Upper lobe of right lung (tissue), 1 donor: ENCODE measurements at regions not wholly inside any gene's neighbourhood (a gene's known extent, or its start where the extent isn't known, plus 50 kb on each side); places are given as distances from the start of the nearest gene placed in this dataset.

ENCODE experiments used
- ATAC-seq: fragments of 200-7000 bp; cut with Tn5 transposase; one replicate; pipeline ENCODE4 v1.9.1; 2020; ENCODE audit warnings: mild to moderate bottlenecking, moderate library complexity
- DNase-seq: peaks from one replicate; pipeline ENCODE4 v3.0.0-alpha.2; 2020
- H3K27ac ChIP-seq: fragments of 200-600 bp; one replicate; pipeline ENCODE4 v1.8.0; 2022
- H3K27me3 ChIP-seq: fragments of 200-600 bp; one replicate; pipeline ENCODE4 v1.8.0; 2022; ENCODE audit warnings: mild to moderate bottlenecking
- H3K36me3 ChIP-seq: fragments of 200-600 bp; one replicate; pipeline ENCODE4 v1.8.0; 2022
- H3K4me1 ChIP-seq: fragments of 200-600 bp; one replicate; pipeline ENCODE4 v1.8.0; 2022
- H3K4me3 ChIP-seq: fragments of 200-600 bp; one replicate; pipeline ENCODE4 v1.8.0; 2022; ENCODE audit warnings: mild to moderate bottlenecking
- H3K9me3 ChIP-seq: fragments of 200-600 bp; one replicate; pipeline ENCODE4 v1.8.0; 2022
- intact Hi-C: fragments of 100-400 bp; cut with DNase I; formaldehyde crosslinking; loops from one replicate; pipeline ENCODE4 v1.11.0; 2022
- TF ChIP-seq, protein P1 (sequence below): fragments of 200-600 bp; IDR thresholded peaks from one replicate; pipeline ENCODE4 v1.8.0; 2022; ENCODE audit warnings: antibody characterized with exemption
- donor health status: DM: no; HTN: yes; CAD: no; lungs with severe emphysema.

GRCh38 chr4:126779436-126780166 lies 853.2 kb upstream of the INTU start:
- Histone ChIP-seq H3K4me3 (no peak overlapping the region), H3K36me3 (no peaks in the 10 kb centered on the region), H3K27me3 (no peaks in the 10 kb centered on the region), H3K9me3 (no peaks in the 10 kb centered on the region), H3K4me1 (no peaks in the 10 kb centered on the region), H3K27ac (no peak overlapping the region)
- intact Hi-C loops, result no loop called here
- DNase-seq (no peak), ATAC-seq (no peak)
- TF ChIP-seq, protein P1, sequence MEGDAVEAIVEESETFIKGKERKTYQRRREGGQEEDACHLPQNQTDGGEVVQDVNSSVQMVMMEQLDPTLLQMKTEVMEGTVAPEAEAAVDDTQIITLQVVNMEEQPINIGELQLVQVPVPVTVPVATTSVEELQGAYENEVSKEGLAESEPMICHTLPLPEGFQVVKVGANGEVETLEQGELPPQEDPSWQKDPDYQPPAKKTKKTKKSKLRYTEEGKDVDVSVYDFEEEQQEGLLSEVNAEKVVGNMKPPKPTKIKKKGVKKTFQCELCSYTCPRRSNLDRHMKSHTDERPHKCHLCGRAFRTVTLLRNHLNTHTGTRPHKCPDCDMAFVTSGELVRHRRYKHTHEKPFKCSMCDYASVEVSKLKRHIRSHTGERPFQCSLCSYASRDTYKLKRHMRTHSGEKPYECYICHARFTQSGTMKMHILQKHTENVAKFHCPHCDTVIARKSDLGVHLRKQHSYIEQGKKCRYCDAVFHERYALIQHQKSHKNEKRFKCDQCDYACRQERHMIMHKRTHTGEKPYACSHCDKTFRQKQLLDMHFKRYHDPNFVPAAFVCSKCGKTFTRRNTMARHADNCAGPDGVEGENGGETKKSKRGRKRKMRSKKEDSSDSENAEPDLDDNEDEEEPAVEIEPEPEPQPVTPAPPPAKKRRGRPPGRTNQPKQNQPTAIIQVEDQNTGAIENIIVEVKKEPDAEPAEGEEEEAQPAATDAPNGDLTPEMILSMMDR, result no peak

- no peak overlapping the region for H3K4me3 ChIP-seq
- ATAC-seq, result no peak
- H3K27ac ChIP-seq, result no peak overlapping the region
- H3K36me3 ChIP-seq, result no peaks in the 10 kb centered on the region
- TF ChIP-seq, protein P1, result no peak
- no peak for DNase-seq
- intact Hi-C loops, result no loop called here
- no peaks in the 10 kb centered on the region for H3K4me1 ChIP-seq
- no peaks in the 10 kb centered on the region for H3K9me3 ChIP-seq
- H3K27me3 ChIP-seq, result no peaks in the 10 kb centered on the region
Observed at GRCh38 chr4:126783191-126783590, 849.6 kb upstream of the INTU start.

GRCh38 chr4:126784966-126785580 lies 847.7 kb upstream of the INTU start:
- Histone ChIP-seq H3K9me3 (no peaks in the 10 kb centered on the region), H3K27ac (no peak overlapping the region), H3K36me3 (no peaks in the 10 kb centered on the region), H3K27me3 (no peaks in the 10 kb centered on the region), H3K4me3 (no peak overlapping the region), H3K4me1 (no peaks in the 10 kb centered on the region)
- intact Hi-C loops, result no loop called here
- TF ChIP-seq, protein P1, result no peak
- ATAC-seq, result no peak
- no peak for DNase-seq

- no peaks in the 10 kb centered on the region for H3K9me3 ChIP-seq
- H3K4me3 ChIP-seq, result no peak overlapping the region
- ATAC-seq, result no peak
- no peaks in the 10 kb centered on the region for H3K36me3 ChIP-seq
- no peaks in the 10 kb centered on the region for H3K27me3 ChIP-seq
- intact Hi-C loops, result no loop called here
- DNase-seq, result no peak
- TF ChIP-seq, protein P1, result no peak
- no peaks in the 10 kb centered on the region for H3K4me1 ChIP-seq
- no peak overlapping the region for H3K27ac ChIP-seq
Observed at GRCh38 chr4:126790633-126791032, 842.1 kb upstream of the INTU start.

DNA sequence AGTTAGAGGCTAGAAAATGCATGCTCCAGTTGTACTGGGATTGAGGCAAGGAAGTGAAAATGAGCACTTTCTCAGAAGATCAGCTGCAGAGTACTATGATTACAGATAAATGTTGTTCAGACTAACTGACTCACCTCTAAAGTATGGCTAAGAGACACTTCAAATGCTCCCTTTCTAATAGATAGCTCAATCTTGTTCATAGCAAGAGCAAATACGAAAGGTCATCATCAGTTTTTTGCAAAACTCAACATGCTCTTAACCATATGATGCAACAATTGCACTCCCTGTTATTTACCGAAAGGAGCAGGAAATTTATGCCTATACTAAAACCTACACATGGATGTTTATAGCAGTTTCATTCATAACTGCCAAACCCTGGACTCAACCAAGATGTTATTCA lies 838.4 kb upstream of the INTU start:
- ATAC-seq, result no peak
- Histone ChIP-seq H3K4me3 (no peak overlapping the region), H3K27ac (no peak overlapping the region), H3K9me3 (no peaks in the 10 kb centered on the region), H3K27me3 (no peaks in the 10 kb centered on the region), H3K4me1 (no peaks in the 10 kb centered on the region), H3K36me3 (no peaks in the 10 kb centered on the region)
- TF ChIP-seq, protein P1, result no peak
- intact Hi-C loops, result no loop called here
- DNase-seq, result no peak
